IMR-90 (cell line): ENCODE measurements at regions not wholly inside any gene's neighbourhood (a gene's known extent, or its start where the extent isn't known, plus 50 kb on each side); places are given as distances from the start of the nearest gene placed in this dataset.
A peak's percentile ranks its signal among the peaks of the same experiment; 100 is the strongest.

Experiments used
- ATAC-seq: fragments of 200-7000 bp; cut with Tn5 transposase; 2 replicates; pipeline ENCODE4 v1.9.1; 2020; ENCODE audit warnings: low read depth, mild to moderate bottlenecking, moderate library complexity
- BruUV-seq: library from RNA; stranded (reverse); fragments of 400-500 nt; replicated peaks from 2 replicates; lab custom pipeline; 2021; lab: Mats Ljungman, UMichigan
- CTCF ChIA-PET: fragments of 300-600 bp; formaldehyde crosslinking; extraction: SDS; loops from one replicate; lab custom pipeline; 2021; ENCODE audit warnings: antibody characterized with exemption; lab: Yijun Ruan, JAX
- POLR2A ChIA-PET: fragments of 300-600 bp; sonication (Branson Sonifier 250); formaldehyde crosslinking; loops from one replicate; lab custom pipeline; 2022; ENCODE audit warnings: antibody characterized with exemption; ENCODE audit not compliant: unreplicated experiment; lab: Charles Lee
- DNase-seq: peaks from one replicate; pipeline ENCODE4 v3.0.0; 2013
- H2AFZ ChIP-seq: replicated peaks from 2 replicates; pipeline ENCODE3; 2013; ENCODE audit warnings: low read length, mild to moderate bottlenecking; ENCODE audit not compliant: poor library complexity
- H2AK5ac ChIP-seq: 2 replicates; pipeline ENCODE4 v1.6.1; 2013; ENCODE audit warnings: low read depth, low read length, inconsistent platforms
- H2AK9ac ChIP-seq: replicated peaks from 2 replicates; pipeline ENCODE3; 2013; ENCODE audit warnings: mild to moderate bottlenecking, low read depth, low read length, moderate library complexity; ENCODE audit not compliant: poor library complexity
- H2BK120ac ChIP-seq: 2 replicates; pipeline ENCODE4 v1.6.1; 2013; ENCODE audit warnings: low read depth, low read length, inconsistent platforms
- H2BK15ac ChIP-seq: 3 replicates; pipeline ENCODE4 v1.6.1; 2013; ENCODE audit warnings: low read depth, low read length, inconsistent platforms
- H2BK20ac ChIP-seq: 2 replicates; pipeline ENCODE4 v1.6.1; 2013; ENCODE audit warnings: low read depth, mild to moderate bottlenecking, inconsistent platforms, low read length, moderate library complexity
- H2BK5ac ChIP-seq: 2 replicates; pipeline ENCODE4 v1.6.1; 2013; ENCODE audit warnings: mild to moderate bottlenecking, low read depth, low read length, inconsistent platforms; ENCODE audit not compliant: poor library complexity, severe bottlenecking
- H3K14ac ChIP-seq: replicated peaks from 2 replicates; pipeline ENCODE4 v1.6.1; 2013; ENCODE audit warnings: low read depth, low read length, inconsistent platforms
- H3K18ac ChIP-seq: 2 replicates; pipeline ENCODE4 v1.6.1; 2013; ENCODE audit warnings: low read depth, low read length, control low read depth
- H3K23ac ChIP-seq: 2 replicates; pipeline ENCODE4 v1.6.1; 2013; ENCODE audit warnings: low read depth, low read length, inconsistent platforms
- H3K27ac ChIP-seq: 2 replicates; pipeline ENCODE4 v1.5.1; 2013; ENCODE audit warnings: mild to moderate bottlenecking, control low read depth, low read length; ENCODE audit not compliant: insufficient read depth
- H3K27me3 ChIP-seq: 2 replicates; pipeline ENCODE4 v1.6.1; 2013; ENCODE audit warnings: low read length; ENCODE audit not compliant: control insufficient read depth, insufficient read depth
- H3K36me3 ChIP-seq: 2 replicates; pipeline ENCODE4 v1.6.1; 2013; ENCODE audit warnings: low read length, mixed read lengths; ENCODE audit not compliant: control insufficient read depth, insufficient read depth
- H3K4ac ChIP-seq: 2 replicates; pipeline ENCODE4 v1.6.1; 2013; ENCODE audit warnings: low read depth, low read length, inconsistent platforms
- H3K4me1 ChIP-seq: 2 replicates; pipeline ENCODE4 v1.6.1; 2013; ENCODE audit warnings: low read length, mixed read lengths; ENCODE audit not compliant: control insufficient read depth, insufficient read depth
- H3K4me2 ChIP-seq: 2 replicates; pipeline ENCODE4 v1.6.1; 2013; ENCODE audit warnings: low read depth, mild to moderate bottlenecking, control low read depth, low read length, moderate library complexity
- H3K4me3 ChIP-seq: 2 replicates; pipeline ENCODE4 v1.5.1; 2013; ENCODE audit warnings: low read depth, mild to moderate bottlenecking, control low read depth, low read length, moderate library complexity; ENCODE audit not compliant: insufficient read depth
- H3K56ac ChIP-seq: 2 replicates; pipeline ENCODE4 v1.6.1; 2013; ENCODE audit warnings: low read length, inconsistent platforms; ENCODE audit not compliant: insufficient read depth; ENCODE audit errors: extremely low read depth
- H3K79me1 ChIP-seq, 2 experiments: 2 replicates each; pipeline ENCODE4 v1.6.1; 2013; ENCODE audit warnings: low read length in 2 of 2, inconsistent platforms in 1 of 2, low read depth in 1 of 2
- H3K9ac ChIP-seq: 2 replicates; pipeline ENCODE4 v1.6.1; 2013; ENCODE audit warnings: low read depth, low read length, control low read depth
- H3K9me1 ChIP-seq: 2 replicates; pipeline ENCODE4 v1.6.1; 2013; ENCODE audit warnings: low read length, inconsistent platforms; ENCODE audit not compliant: insufficient read depth
- H3K9me3 ChIP-seq: 2 replicates; pipeline ENCODE4 v1.6.1; 2013; ENCODE audit warnings: low read length; ENCODE audit not compliant: control insufficient read depth, insufficient read depth
- H4K20me1 ChIP-seq: 2 replicates; pipeline ENCODE4 v1.6.1; 2013; ENCODE audit warnings: low read length, inconsistent platforms; ENCODE audit not compliant: insufficient read depth
- H4K5ac ChIP-seq: 2 replicates; pipeline ENCODE4 v1.6.1; 2013; ENCODE audit warnings: mild to moderate bottlenecking, low read depth, low read length, control low read depth
- H4K8ac ChIP-seq, 2 experiments: 2 replicates each; pipeline ENCODE4 v1.6.1; 2013; ENCODE audit warnings: low read depth in 2 of 2, low read length in 2 of 2, control low read depth in 1 of 2, inconsistent platforms in 1 of 2
- H4K91ac ChIP-seq: 2 replicates; pipeline ENCODE4 v1.6.1; 2013; ENCODE audit warnings: low read depth, low read length, inconsistent platforms; ENCODE audit not compliant: insufficient read depth
- BHLHE40 ChIP-seq: fragments of 150-350 bp; IDR thresholded peaks from 2 replicates; pipeline ENCODE4 v1.6.1; 2016; ENCODE audit warnings: mild to moderate bottlenecking, low read depth, low read length
- CHD1 ChIP-seq: IDR thresholded peaks from 2 replicates; pipeline ENCODE4 v1.6.1; 2012; ENCODE audit warnings: low read depth, low read length, improper control_type of control experiment
- MXI1 ChIP-seq: IDR thresholded peaks from 2 replicates; pipeline ENCODE4 v1.6.1; 2012; ENCODE audit warnings: low read depth, mild to moderate bottlenecking, low read length, moderate library complexity, borderline replicate concordance
- NFE2L2 ChIP-seq: fragments of 150-350 bp; IDR thresholded peaks from 2 replicates; pipeline ENCODE4 v1.6.1; 2016; ENCODE audit warnings: low read depth, mild to moderate bottlenecking, low read length
- POLR2A ChIP-seq: IDR thresholded peaks from 2 replicates; pipeline ENCODE4 v1.6.1; 2012; ENCODE audit warnings: mild to moderate bottlenecking, low read depth, low read length
- RAD21 ChIP-seq: IDR thresholded peaks from 2 replicates; pipeline ENCODE4 v1.6.1; 2012; ENCODE audit warnings: low read length, improper control_type of control experiment
- RFX5 ChIP-seq: IDR thresholded peaks from 2 replicates; pipeline ENCODE4 v1.8.0; 2012; ENCODE audit warnings: low read depth, mild to moderate bottlenecking, low read length, moderate library complexity
- SMC3 ChIP-seq: fragments of 150-350 bp; IDR thresholded peaks from 2 replicates; pipeline ENCODE4 v1.6.1; 2016; ENCODE audit warnings: low read depth, mild to moderate bottlenecking, antibody characterized with exemption, low read length, moderate library complexity
- WGBS, 2 experiments: methylation state at CpG; one replicate each; pipeline versions ENCODE4 v1.1.5 to v1.1.7; 2013; ENCODE audit warnings: missing lambda C conversion rate in 2 of 2; ENCODE audit not compliant: insufficient read length in 1 of 2; ENCODE audit errors: extremely low coverage in 2 of 2; 5-methylcytosine and 5-hydroxymethylcytosine counted together
- dilution Hi-C: fragments of 300-500 bp; cut with HindIII; formaldehyde crosslinking; loops from one replicate; pipeline ENCODE4 v1.14.3; 2018; ENCODE audit warnings: low sequenced_read_pairs; ENCODE audit not compliant: unreplicated experiment
- in situ Hi-C: fragments of 300-500 bp; cut with MboI; formaldehyde crosslinking; loops from 3 replicates; pipeline ENCODE4 v1.14.3; 2019; ENCODE audit warnings: low sequenced_read_pairs, inconsistent platforms, mixed read lengths
- intact Hi-C: fragments of 100-400 bp; cut with micrococcal nuclease; formaldehyde crosslinking; loops from 2 replicates; pipeline ENCODE4 v1.10.0; 2022
- TF ChIP-seq, protein P1 (sequence below): fragments of 150-350 bp; IDR thresholded peaks from 2 replicates; pipeline ENCODE4 v1.6.1; 2017; ENCODE audit warnings: mild to moderate bottlenecking, antibody characterized with exemption, low read length, low read depth
- TF ChIP-seq, protein P2 (sequence below): conservative IDR thresholded peaks from 2 replicates; pipeline ENCODE4 v1.5.1; 2012; ENCODE audit warnings: mild to moderate bottlenecking, low read depth, low read length, improper control_type of control experiment

DNA sequence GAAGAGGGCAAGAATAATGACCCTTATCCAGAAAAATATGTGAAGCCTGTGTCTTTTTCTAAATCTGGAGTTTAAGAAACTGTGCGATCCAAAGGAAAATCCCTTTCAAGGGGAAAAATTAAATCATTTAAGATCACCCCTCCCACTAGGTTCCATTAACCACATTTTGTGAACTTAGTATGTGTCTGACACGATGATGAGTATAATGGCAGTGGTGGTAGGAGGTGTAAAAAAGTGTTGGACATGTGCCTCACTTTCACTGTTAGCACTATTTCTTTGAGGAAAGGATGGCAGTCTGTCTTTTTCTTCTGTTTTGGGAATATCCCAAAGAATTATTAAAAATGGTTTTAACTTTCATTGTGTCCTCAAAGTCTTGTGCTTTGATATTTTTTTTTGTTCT, 392.3 kb upstream of the CITED2 start:
- Histone ChIP-seq H3K18ac (peak overlapping the region; percentile 84; the same call in 1 of the 2 replicates), H2BK5ac (no peak overlapping the region), H2AK9ac (no peak overlapping the region), H4K91ac (no peak overlapping the region; the same call in 1 of the 2 replicates), H3K4ac (peak overlapping the region; percentile 40; the same call in 1 of the 2 replicates), H2AK5ac (0 out of 2 replicates have a peak overlapping the region, but pooled peaks have one; percentile 77), H3K23ac (peak overlapping the region; percentile 35), H3K14ac (no peak overlapping the region), H2AFZ (no peak overlapping the region), H3K9me3 (no peaks in the 10 kb centered on the region), H4K5ac (peak overlapping the region; percentile 84; the same call in 1 of the 2 replicates), H4K20me1 (no peaks in the 10 kb centered on the region), H3K27me3 (no peaks in the 10 kb centered on the region), H3K9me1 (0 out of 2 replicates have a peak, but pooled peaks cover 4% of the 10 kb centered on the region), H3K4me2 (no peak overlapping the region), H2BK120ac (peak overlapping the region; percentile 69), H3K79me1 (0 out of 4 replicates have a peak, but pooled peaks cover 0 to 3% of the 10 kb centered on the region in 2 experiments), H3K4me3 (no peak overlapping the region), H2BK20ac (peak overlapping the region; percentile 72; the same call in 1 of the 2 replicates), H3K4me1 (peaks cover 13% of the 10 kb centered on the region), H2BK15ac (peak overlapping the region; percentile 59; the same call in 1 of the 3 replicates), H4K8ac (peak overlapping the region in 1 of 2 experiments; percentile 50; a peak in 1 of 4 replicates), H3K56ac (no peak overlapping the region), H3K27ac (no peak overlapping the region), H3K36me3 (no peaks in the 10 kb centered on the region), H3K9ac (no peak overlapping the region)
- in situ Hi-C loops (loop anchor here (10.0 kb wide), 1 partner anchor 392 kb away; the partner anchor contains the start of gene CITED2), dilution Hi-C loops (no loop called here), intact Hi-C loops (no loop called here)
- no peak for ATAC-seq
- CTCF ChIA-PET = interaction anchor here (0.6 kb wide), 1 partner anchor 96 kb away, joined by 4 read pairs; no protein-coding TSS in a partner anchor
- WGBS, 2 experiments = no CpG with 5 or more reads among the region's 2 CpGs
- no peak for TF ChIP-seq RAD21
- TF ChIP-seq, protein P1, sequence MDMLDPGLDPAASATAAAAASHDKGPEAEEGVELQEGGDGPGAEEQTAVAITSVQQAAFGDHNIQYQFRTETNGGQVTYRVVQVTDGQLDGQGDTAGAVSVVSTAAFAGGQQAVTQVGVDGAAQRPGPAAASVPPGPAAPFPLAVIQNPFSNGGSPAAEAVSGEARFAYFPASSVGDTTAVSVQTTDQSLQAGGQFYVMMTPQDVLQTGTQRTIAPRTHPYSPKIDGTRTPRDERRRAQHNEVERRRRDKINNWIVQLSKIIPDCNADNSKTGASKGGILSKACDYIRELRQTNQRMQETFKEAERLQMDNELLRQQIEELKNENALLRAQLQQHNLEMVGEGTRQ = no peak
- TF ChIP-seq MXI1 = no peak
- TF ChIP-seq RFX5 = no peak
- no peak for TF ChIP-seq POLR2A
- no peak for TF ChIP-seq SMC3
- TF ChIP-seq BHLHE40 = no peak
- TF ChIP-seq, protein P2, sequence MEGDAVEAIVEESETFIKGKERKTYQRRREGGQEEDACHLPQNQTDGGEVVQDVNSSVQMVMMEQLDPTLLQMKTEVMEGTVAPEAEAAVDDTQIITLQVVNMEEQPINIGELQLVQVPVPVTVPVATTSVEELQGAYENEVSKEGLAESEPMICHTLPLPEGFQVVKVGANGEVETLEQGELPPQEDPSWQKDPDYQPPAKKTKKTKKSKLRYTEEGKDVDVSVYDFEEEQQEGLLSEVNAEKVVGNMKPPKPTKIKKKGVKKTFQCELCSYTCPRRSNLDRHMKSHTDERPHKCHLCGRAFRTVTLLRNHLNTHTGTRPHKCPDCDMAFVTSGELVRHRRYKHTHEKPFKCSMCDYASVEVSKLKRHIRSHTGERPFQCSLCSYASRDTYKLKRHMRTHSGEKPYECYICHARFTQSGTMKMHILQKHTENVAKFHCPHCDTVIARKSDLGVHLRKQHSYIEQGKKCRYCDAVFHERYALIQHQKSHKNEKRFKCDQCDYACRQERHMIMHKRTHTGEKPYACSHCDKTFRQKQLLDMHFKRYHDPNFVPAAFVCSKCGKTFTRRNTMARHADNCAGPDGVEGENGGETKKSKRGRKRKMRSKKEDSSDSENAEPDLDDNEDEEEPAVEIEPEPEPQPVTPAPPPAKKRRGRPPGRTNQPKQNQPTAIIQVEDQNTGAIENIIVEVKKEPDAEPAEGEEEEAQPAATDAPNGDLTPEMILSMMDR = no peak
- no peak for TF ChIP-seq NFE2L2
- TF ChIP-seq CHD1 = no peak
- no peak for DNase-seq
- POLR2A ChIA-PET = interaction anchor here (0.6 kb wide), 1 partner anchor 312 kb away, joined by 3 read pairs; no protein-coding TSS in a partner anchor
- BruUV-seq = no TSS peak
